Gastroesophageal sphincter (tissue), 3 donors: ENCODE measurements at regions not wholly inside any gene's neighbourhood (a gene's known extent, or its start where the extent isn't known, plus 50 kb on each side); places are given as distances from the start of the nearest gene placed in this dataset.

Experiments
- EP300 ChIP-seq: sonication (generic); formaldehyde crosslinking; IDR thresholded peaks from one replicate; pipeline ENCODE4 v1.6.1; 2017; ENCODE audit warnings: antibody characterized with exemption, mild to moderate bottlenecking
- POLR2A ChIP-seq, 2 donors: fragments of 450-650 bp; IDR thresholded peaks; one replicate each; pipeline ENCODE4 v1.6.1; 2017; ENCODE audit warnings: antibody characterized with exemption in 2 of 2, mild to moderate bottlenecking in 2 of 2, moderate library complexity in 1 of 2
- TF ChIP-seq, protein P1 (sequence below), 4 experiments: fragments of 200-600 bp in 2 of 4; fragments of 450-650 bp in 2 of 4; sonication (generic) in 1 of 4; IDR thresholded peaks; one replicate each; pipeline ENCODE4 v1.5.1; 2017 to 2019; ENCODE audit warnings: antibody characterized with exemption in 4 of 4, mild to moderate bottlenecking in 2 of 4, moderate library complexity in 2 of 4

DNA sequence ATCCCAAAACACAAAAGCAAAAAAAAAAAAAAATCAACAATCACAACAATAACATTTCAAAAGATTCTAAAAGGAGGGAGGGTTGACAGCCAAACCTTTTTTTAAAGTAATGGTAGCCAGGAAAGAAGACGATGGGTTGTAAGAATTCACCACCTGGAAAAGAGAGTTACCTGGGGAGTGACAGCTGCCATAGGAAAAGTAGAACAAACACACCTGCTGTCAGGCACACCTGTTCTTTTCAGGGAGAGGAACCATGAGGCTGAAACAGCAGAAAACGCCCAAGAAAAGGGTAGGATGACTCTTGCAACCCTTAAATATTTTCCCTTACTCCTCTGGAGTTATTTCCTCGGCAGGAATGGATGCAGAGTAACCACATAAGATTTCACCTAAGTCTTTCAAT, 388.4 kb upstream of the TEX13C start:
- TF ChIP-seq POLR2A (IDR thresholded peaks at IDR 0.05): no peak
- TF ChIP-seq, protein P1, sequence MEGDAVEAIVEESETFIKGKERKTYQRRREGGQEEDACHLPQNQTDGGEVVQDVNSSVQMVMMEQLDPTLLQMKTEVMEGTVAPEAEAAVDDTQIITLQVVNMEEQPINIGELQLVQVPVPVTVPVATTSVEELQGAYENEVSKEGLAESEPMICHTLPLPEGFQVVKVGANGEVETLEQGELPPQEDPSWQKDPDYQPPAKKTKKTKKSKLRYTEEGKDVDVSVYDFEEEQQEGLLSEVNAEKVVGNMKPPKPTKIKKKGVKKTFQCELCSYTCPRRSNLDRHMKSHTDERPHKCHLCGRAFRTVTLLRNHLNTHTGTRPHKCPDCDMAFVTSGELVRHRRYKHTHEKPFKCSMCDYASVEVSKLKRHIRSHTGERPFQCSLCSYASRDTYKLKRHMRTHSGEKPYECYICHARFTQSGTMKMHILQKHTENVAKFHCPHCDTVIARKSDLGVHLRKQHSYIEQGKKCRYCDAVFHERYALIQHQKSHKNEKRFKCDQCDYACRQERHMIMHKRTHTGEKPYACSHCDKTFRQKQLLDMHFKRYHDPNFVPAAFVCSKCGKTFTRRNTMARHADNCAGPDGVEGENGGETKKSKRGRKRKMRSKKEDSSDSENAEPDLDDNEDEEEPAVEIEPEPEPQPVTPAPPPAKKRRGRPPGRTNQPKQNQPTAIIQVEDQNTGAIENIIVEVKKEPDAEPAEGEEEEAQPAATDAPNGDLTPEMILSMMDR (IDR thresholded peaks at IDR 0.05): no peak
- TF ChIP-seq EP300: no peak
